Esophagus muscularis mucosa (tissue), 4 donors: ENCODE measurements at regions not wholly inside any gene's neighbourhood (a gene's known extent, or its start where the extent isn't known, plus 50 kb on each side); places are given as distances from the start of the nearest gene placed in this dataset.

Source experiments
- DNase-seq: peaks from one replicate; pipeline ENCODE4 v3.0.0-alpha.2; 2017; ENCODE audit errors: extremely low spot score
- H3K27ac ChIP-seq, 4 donors: fragments of 200-600 bp; sonication (generic); replicated peaks in 1 of 4; 1 replicate in 3 of 4; 2 replicates in 1 of 4; pipeline ENCODE4 v1.5.1; 2016 to 2019; ENCODE audit warnings: mild to moderate bottlenecking in 1 of 4
- H3K27me3 ChIP-seq, 4 donors: fragments of 200-600 bp; sonication (generic); one replicate each; pipeline versions ENCODE4 v1.5.1 to v1.6.0; 2016 to 2019
- H3K36me3 ChIP-seq, 4 donors: fragments of 200-600 bp; sonication (generic); one replicate each; pipeline ENCODE4 v1.5.1; 2016 to 2019
- H3K4me1 ChIP-seq, 4 donors: fragments of 200-600 bp; sonication (generic); one replicate each; pipeline ENCODE4 v1.5.1; 2016 to 2019
- H3K4me3 ChIP-seq, 4 donors: fragments of 200-600 bp; sonication (generic); 1 replicate in 2 of 4; 2 replicates in 2 of 4; pipeline ENCODE4 v1.5.1; 2016 to 2019; ENCODE audit warnings: mild to moderate bottlenecking in 4 of 4, moderate library complexity in 1 of 4
- H3K9me3 ChIP-seq, 4 donors: fragments of 200-600 bp; sonication (generic); 1 replicate in 3 of 4; 2 replicates in 1 of 4; pipeline ENCODE4 v1.5.1; 2016 to 2019
- EP300 ChIP-seq: sonication (generic); formaldehyde crosslinking; IDR thresholded peaks from one replicate; pipeline ENCODE4 v1.6.1; 2017; ENCODE audit warnings: antibody characterized with exemption
- POLR2A ChIP-seq: fragments of 450-650 bp; IDR thresholded peaks from one replicate; pipeline ENCODE4 v1.6.1; 2017; ENCODE audit warnings: antibody characterized with exemption, moderate library complexity, mild to moderate bottlenecking, low read depth
- POLR2AphosphoS5 ChIP-seq, 2 donors: sonication (generic); formaldehyde crosslinking; IDR thresholded peaks; one replicate each; pipeline ENCODE4 v1.6.1; 2017; ENCODE audit warnings: antibody characterized with exemption in 2 of 2
- WGBS: methylation state at CpG from one replicate; pipeline ENCODE4 v1.1.5; 2018; 5-methylcytosine and 5-hydroxymethylcytosine counted together
- intact Hi-C: fragments of 100-400 bp; cut with DNase I; formaldehyde crosslinking; loops from one replicate; pipeline ENCODE4 v1.15.1; 2023
- TF ChIP-seq, protein P1 (sequence below), 3 experiments: fragments of 200-600 bp in 2 of 3; fragments of 450-650 bp in 1 of 3; sonication (generic) in 2 of 3; IDR thresholded peaks; one replicate each; pipeline ENCODE4 v1.5.1; 2017 to 2019; ENCODE audit warnings: antibody characterized with exemption in 3 of 3, mild to moderate bottlenecking in 2 of 3, moderate library complexity in 1 of 3

DNA sequence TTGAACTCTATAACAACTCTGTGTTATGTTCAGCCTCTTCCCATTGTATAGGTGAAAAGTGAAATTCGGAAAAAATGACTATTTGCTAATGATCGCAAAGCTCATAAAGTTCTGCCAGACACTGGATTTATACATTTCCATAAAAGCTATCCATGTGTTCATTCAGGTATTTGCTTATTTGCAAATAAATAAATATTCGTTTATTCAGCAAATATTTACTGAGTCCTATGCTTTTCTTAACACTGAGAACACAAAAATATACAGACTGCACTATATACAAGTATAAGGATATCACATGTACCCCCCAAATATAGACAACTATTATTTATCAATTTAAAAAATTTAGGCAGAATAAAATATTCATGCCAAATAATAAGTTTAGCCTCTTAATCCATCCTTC, 63.2 kb upstream of the ATP8B1 start:
- 60% methylated on average over 3 of the region's 3 CpGs for WGBS
- no peak overlapping the region for H3K4me3 ChIP-seq
- no peaks in the 10 kb centered on the region for H3K27me3 ChIP-seq
- no peak overlapping the region for H3K27ac ChIP-seq
- H3K36me3 ChIP-seq: no peaks in the 10 kb centered on the region
- TF ChIP-seq POLR2AphosphoS5 (IDR thresholded peaks at IDR 0.05) (no peak), EP300 (no peak), POLR2A (no peak)
- TF ChIP-seq, protein P1, sequence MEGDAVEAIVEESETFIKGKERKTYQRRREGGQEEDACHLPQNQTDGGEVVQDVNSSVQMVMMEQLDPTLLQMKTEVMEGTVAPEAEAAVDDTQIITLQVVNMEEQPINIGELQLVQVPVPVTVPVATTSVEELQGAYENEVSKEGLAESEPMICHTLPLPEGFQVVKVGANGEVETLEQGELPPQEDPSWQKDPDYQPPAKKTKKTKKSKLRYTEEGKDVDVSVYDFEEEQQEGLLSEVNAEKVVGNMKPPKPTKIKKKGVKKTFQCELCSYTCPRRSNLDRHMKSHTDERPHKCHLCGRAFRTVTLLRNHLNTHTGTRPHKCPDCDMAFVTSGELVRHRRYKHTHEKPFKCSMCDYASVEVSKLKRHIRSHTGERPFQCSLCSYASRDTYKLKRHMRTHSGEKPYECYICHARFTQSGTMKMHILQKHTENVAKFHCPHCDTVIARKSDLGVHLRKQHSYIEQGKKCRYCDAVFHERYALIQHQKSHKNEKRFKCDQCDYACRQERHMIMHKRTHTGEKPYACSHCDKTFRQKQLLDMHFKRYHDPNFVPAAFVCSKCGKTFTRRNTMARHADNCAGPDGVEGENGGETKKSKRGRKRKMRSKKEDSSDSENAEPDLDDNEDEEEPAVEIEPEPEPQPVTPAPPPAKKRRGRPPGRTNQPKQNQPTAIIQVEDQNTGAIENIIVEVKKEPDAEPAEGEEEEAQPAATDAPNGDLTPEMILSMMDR (IDR thresholded peaks at IDR 0.05): no peak
- intact Hi-C loops: no loop called here
- no peaks in the 10 kb centered on the region for H3K4me1 ChIP-seq
- peaks cover 0 to 4% (median 0%) of the 10 kb centered on the region in 4 donors for H3K9me3 ChIP-seq
- peak; percentile 5 for DNase-seq

DNA sequence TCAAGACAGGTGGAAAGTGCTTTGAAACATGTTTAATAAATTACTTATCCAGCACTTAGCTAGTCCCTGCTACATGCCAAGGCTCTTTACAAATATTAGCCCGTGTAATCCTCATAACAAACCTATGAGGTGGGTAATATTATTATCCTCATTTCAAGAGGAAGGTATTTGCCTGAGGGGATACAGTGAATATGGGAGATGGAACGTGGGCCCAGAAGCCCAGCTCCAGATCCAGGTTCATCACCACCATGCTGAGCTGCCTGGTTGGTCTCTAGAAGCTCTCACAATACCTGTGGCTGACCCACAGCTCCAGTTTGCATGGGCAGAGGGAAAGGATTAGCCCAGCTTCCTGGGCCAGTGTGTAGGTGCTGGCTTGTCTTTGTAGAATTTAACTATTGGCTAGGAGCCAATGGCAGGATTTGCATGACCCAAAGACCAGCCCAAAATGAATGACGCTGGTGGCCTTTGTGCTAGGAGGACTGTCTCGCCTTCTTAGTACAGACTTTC, 61.6 kb upstream of the ATP8B1 start:
- Histone ChIP-seq H3K4me1 (no peaks in the 10 kb centered on the region), H3K27ac (no peak overlapping the region), H3K27me3 (no peaks in the 10 kb centered on the region), H3K36me3 (no peaks in the 10 kb centered on the region), H3K4me3 (no peak overlapping the region), H3K9me3 (no peaks in the 10 kb centered on the region)
- 95% methylated on average over 4 of the region's 4 CpGs for WGBS
- peak; percentile 60 for DNase-seq
- TF ChIP-seq POLR2AphosphoS5 (IDR thresholded peaks at IDR 0.05) (no peak), POLR2A (no peak)
- TF ChIP-seq, protein P1 (IDR thresholded peaks at IDR 0.05): no peak
- intact Hi-C loops: no loop called here

DNA sequence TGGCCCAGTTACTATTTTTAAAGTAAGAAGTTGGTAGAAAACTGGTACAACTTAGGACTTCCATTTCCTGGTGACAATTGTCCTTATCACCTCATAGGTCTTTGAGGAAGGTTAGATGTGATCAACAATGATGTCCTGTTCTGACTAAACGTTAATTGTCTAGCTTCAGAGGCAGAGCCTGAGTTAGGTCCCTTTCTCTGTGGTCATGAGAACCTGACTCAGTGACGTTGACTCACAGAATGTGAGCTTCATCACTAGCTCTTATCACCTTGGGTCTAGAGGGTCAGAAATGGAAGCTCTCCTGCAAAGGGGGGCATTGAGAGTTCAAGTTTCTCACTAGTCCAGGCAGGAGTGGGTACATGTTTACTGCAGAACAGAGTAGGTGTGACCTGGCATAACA, 60.6 kb upstream of the ATP8B1 start:
- intact Hi-C loops: no loop called here
- Histone ChIP-seq H3K27me3 (no peaks in the 10 kb centered on the region), H3K4me1 (no peaks in the 10 kb centered on the region), H3K9me3 (no peaks in the 10 kb centered on the region), H3K36me3 (no peaks in the 10 kb centered on the region), H3K27ac (no peak overlapping the region), H3K4me3 (no peak overlapping the region)
- WGBS: 95% methylated on average over 2 of the region's 2 CpGs
- no peak for TF ChIP-seq EP300
- no peak for TF ChIP-seq POLR2A
- TF ChIP-seq POLR2AphosphoS5 (IDR thresholded peaks at IDR 0.05): no peak
- TF ChIP-seq, protein P1 (IDR thresholded peaks at IDR 0.05): no peak
- DNase-seq: peak; percentile 24

DNA sequence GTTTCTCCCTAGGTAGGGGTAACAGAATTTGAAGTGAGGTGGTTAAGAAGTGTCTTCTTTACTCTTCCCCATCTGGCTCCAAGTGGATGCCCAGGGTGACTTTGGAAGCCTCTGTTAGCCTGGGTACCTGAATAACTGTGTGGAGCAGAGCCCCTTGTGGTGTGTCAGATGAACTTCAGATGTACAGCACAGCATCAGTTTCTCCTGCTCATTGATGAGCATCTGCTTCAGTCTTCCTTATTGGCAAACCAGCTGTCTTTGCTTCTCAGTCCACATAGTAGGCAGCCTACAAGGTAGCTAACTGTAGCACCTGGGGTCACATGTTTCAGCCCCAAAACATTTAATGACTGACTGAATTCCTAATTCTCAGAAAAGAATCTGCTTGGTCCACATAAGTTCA, 56.2 kb upstream of the ATP8B1 start:
- no peak overlapping the region for H3K4me3 ChIP-seq
- no peak for TF ChIP-seq POLR2AphosphoS5 (IDR thresholded peaks at IDR 0.05)
- TF ChIP-seq, protein P1 (IDR thresholded peaks at IDR 0.05): peak in 1 of 3 experiments; percentile 27
- intact Hi-C loops: no loop called here
- H3K36me3 ChIP-seq: no peaks in the 10 kb centered on the region
- DNase-seq: peak; percentile 75
- no peak overlapping the region for H3K27ac ChIP-seq
- H3K27me3 ChIP-seq: no peaks in the 10 kb centered on the region
- H3K4me1 ChIP-seq: no peaks in the 10 kb centered on the region
- no peaks in the 10 kb centered on the region for H3K9me3 ChIP-seq

DNA sequence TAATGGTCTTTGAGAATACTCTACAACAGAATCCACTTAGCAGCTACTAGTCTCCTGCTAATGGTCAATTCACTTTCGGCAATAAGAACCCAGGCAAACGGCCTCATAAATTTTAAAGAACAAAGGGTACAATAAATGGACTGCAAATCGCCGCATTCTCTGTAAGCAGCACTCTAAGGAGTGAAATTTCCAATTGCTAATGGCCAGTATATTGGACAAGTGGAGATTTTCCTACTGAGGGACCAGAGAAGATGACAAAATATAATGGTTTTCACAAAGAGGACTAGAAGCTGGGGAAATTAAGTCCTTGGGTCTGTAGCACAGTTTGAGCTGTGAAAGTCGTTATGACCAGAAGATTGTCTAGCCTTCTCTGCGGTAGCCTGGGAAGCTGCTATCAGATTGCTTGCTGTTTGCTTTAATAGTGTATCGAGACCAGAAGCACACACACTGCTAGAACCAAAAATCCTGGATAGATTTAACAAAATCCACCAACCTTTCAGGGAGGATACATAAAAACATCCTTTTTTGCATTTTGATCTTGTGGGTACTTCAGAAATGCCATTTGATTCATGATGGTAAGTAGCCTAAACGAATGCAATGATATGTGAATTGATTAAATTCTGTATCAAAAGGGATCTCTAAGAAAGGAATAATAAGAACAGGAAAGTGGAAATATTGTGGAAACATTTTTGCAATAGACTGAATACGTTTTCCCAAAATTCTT, 53.6 kb upstream of the ATP8B1 start:
- 92% methylated on average over 9 of the region's 9 CpGs for WGBS
- no peaks in the 10 kb centered on the region for H3K4me1 ChIP-seq
- DNase-seq: no peak
- no peaks in the 10 kb centered on the region for H3K9me3 ChIP-seq
- H3K4me3 ChIP-seq: no peak overlapping the region
- H3K27ac ChIP-seq: no peak overlapping the region
- TF ChIP-seq POLR2AphosphoS5 (IDR thresholded peaks at IDR 0.05) (no peak), EP300 (no peak), POLR2A (no peak)
- TF ChIP-seq, protein P1 (IDR thresholded peaks at IDR 0.05): no peak
- no peaks in the 10 kb centered on the region for H3K27me3 ChIP-seq
- intact Hi-C loops: no loop called here
- no peaks in the 10 kb centered on the region for H3K36me3 ChIP-seq
